GM19452 (cell line): ENCODE measurements at regions not wholly inside any gene's neighbourhood (a gene's known extent, or its start where the extent isn't known, plus 50 kb on each side); places are given as distances from the start of the nearest gene placed in this dataset.

ENCODE experiments used
- ATAC-seq: cut with Tn5 transposase; IDR thresholded peaks from one replicate; pipeline ENCODE4 v1.9.1; 2021; ENCODE audit not compliant: unreplicated experiment

DNA sequence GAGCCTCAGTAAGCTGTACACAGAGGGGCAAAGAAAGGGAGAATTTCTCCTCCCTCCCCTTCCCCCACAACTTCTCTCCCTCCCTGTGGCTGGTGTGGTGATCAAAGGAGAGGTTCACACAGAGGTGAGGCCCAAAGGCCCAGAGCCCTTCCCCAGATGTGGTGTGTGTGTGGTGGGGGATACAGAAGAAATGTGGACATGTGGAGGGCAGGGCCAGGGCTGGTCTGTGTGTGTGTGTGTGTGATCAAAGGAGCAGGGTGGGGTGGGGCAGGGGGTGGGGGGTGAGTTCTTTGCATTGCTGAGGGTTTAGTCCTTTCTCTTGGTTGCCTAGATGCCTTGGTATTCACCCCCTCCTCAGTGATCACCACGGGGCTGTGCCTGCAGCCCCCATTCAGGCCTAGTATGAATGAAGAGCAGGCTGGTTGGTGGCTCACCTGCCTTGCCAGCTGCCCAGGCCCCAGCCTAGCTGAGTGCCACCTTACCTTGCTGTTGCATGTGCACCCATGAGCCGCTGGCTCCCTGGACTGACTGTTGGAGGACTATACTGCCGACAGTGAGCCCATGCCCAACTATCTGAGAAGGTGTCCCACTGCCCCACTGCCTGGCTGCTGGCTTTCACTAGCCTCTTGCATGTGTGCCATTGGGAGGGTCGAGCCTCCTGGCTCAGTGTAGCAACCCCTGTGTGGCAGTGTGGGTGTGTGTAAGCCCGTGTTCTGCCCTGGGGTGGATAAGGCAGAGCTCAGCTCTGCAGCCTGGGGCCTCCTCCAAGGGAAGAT is 101.9 kb downstream of the EFNB1 start:
- ATAC-seq = no peak

DNA sequence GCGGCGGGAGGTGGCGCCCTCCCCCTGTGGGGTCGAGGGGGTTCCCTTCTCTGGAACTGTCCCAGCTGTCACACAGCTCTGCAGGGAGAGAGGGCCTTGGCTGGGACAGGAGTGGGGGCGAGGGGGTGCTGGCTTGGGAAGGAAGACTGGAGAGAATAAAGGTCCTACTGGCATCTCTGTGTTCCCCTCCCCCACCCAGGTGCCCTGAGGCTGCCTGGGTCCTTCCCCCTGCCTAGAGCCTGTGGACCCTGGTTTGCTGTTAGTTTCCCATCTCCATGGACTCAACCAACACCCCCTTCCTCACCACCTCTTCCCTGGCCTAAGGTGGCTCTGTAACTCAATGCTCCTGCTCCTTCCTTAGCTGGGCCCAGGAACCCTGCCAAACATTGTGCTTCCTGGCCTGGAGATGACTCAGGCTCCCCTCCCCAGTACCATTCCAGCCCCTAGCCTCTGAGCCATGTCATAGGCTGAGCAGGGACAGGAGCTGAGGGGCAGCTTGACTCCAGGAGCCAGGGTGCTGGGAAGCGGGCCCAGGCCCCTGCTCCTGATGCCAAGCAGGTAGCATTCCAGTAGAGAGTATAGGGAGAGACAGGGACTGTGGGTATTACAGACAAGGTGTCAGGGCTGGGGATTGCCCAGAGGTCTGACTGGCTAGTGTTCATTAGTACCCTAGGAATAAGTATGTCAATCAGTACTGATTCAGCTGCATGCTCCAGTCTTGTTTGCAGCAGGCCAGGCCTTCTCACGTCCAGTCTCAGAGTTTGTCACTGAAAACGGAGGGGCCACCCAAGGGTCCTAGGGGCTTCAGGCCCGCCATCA is 100.7 kb downstream of the EFNB1 start:
- no peak for ATAC-seq

DNA sequence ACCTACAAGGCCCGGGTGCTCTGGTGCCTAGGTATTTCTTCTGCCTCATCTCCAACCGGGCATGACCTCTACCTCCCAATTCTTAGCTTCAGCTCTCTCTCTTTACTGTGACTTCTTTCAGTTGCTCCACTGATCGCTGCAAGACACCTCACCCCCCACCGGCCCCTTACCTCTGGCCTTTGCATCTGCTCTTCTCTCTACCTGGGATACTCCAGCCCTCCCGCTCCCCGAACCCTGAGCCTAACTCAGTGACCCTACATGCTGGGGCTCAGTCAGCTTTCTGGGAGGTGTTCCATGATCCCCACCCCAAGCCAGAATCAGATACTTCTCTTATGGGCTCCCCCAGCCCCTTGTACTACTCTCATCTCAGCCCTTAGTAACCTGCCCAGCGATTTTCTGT is 99.6 kb downstream of the EFNB1 start:
- ATAC-seq = no peak

DNA sequence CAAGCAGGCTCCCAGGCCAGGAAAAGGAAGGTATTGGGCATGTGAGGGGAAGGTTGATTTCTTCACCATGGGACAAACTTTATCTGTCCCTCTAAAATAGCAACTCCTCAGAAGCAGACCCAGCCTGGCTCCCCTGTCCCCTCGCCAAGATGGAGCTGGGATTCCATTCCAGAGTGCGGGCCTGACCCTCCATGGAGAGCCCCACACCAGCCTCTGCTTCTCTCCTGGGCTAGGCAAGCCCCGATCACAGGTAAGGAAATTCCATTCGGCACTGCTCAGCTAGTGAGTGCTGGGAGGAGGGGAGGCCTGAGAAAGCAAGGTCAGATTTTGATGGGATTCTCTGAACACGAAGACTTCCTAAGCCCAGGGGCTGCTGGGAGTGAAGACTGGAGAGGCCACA is 98.4 kb downstream of the EFNB1 start:
- no peak for ATAC-seq

DNA sequence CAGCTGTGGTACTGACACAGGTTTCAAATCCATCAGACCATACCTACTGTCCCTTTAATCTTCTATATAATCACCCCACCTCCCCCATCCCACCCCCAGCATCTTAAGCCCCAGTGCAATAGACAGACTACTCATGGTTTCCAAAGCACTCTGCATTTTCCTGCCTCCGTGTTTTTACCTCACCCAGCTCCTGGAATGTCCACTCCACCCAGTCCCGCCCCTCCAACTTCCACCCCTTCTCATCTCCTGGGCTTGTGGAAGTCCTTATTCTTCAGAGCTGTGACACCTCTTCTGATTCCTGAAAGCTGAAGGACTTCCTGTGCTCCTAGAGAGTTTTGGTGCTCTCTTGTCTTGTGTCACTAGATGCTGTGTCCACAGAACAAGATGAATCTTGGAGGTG is 94.3 kb downstream of the EFNB1 start:
- ATAC-seq = no peak

DNA sequence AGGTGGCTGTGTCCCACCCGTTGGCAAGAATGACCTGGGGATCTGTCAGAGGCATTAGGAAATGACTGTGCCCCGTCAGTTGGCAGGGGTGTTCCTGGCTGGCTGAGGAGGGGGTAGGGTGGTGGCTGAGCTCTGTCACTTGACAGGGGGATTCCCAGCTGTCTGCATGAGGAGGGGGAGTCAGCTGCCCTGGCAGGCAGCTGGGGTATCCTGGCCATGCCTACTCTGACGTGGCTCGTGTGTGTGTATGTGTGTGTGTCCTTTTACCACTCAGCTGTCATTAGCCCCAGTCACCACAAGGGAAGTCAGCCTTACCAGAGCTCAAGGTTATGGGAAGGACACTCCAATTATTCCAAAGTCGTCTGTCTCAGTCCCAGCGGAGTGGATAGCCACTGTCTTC is 93.2 kb downstream of the EFNB1 start:
- ATAC-seq = no peak

DNA sequence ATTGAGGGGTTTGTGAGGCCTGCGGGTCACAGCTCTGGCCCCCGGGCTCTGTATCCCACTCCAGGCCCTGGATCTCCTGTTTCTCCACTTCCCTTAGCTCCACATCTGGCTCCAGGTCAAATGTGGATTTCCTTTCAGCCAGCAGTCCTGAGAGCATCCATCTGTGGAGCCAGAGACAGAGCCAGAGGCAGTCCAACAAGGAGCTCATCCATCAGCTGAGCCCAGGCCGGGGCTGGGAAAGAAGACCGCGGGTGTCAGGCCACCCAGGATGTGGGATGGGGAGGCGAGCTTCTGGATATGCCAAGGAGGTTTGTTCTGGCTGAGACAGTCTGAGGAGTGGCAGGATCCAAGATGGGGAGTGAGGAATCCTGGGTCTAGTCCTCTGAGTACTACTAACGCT is 91.7 kb downstream of the EFNB1 start:
- no peak for ATAC-seq

DNA sequence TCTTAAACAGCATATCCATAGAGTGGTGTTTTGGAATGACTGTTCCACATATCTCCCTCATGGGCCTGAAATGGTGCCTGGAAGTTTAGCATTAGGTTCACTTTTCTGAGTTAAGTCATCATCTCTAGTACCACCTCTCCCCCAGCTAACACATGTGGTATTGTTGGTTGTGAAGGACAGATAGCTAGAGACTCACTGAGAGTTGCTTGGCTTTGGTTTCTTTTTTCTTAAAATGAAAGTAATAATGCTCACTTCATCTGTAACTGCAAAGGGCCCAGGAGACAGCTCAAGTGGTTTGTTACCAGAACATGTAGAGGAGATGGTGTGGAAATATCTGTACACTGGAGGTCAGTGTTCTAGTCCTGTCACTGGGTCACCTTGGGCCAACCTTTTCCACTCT is 90.9 kb downstream of the EFNB1 start:
- no peak for ATAC-seq

DNA sequence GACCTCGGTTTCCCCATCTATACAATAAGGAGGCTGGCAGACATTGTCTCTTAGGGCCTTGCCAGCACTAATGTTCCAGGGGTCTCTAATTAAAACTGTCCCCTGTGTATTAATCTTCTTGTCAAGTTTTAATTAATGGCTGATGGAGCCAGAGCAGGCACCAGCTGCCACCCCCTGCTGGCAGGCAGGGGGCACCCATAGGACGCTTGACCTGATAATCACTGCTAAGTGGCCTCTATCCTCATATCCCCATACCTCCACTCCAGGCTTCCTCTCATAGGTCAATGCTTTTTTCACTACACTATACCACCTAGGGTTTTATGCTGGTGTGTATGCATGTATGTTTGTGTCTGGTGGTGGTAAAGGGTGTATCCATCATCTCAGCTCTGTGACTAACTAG is 89.4 kb downstream of the EFNB1 start:
- ATAC-seq = no peak

DNA sequence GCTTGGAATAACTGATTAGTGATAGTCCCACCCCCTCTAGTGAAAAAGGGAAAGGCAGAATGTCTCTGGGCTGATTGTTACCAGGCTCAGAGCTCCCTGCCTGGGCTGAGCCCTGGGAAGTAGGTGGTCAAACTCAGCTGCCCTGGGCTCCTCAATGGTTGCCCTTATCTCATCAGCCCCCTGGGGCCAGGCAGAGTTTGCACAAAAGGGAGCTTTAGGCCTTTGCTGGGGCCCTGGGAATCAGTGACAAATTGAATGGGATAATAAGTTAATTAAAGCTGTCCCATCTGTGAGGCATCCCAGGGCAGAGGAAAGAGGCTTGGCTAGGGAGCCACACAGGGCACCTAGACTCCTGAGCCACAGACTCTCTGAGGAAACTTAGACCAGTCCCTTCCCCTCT is 89.0 kb downstream of the EFNB1 start:
- no peak for ATAC-seq

DNA sequence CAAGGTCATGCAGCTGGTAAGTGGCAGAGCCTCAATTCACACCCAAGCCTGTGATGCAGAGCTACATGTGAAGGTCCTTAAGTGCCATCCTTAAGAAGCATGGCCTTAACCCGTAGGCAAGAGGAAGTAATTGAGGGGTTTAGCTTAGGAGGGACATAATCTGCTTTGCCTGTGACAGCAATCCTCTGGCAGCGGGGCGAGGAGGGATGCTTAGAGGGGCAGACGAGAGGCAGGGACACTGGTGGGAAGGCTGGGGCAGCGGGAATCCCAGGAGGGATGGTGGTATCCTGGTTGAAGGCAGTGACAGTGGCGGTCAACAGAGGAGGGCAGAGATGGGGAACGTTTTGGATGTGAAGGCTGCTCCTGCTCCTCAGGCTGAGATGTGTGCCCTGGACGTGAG is 88.1 kb downstream of the EFNB1 start:
- ATAC-seq = no peak

DNA sequence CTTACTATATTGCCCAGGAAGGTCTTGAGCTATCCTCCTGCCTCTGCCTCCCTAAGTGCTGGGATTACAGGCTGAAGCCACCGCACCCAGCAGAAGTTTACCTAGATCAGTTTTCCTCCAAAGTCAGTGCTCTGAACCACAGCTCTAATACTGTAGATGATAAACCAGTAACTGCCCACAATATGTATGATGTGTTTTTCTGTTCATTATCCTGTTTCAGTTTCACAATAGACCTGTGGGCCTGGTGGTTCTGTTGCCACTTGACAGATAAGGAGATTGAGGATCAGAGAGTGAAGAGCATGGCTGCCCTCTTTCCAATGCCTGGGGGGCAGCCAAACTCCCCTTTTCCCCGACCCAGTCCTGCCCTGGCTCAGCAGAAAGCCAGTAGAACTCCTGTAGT is 87.0 kb downstream of the EFNB1 start:
- ATAC-seq = peak; percentile 83

DNA sequence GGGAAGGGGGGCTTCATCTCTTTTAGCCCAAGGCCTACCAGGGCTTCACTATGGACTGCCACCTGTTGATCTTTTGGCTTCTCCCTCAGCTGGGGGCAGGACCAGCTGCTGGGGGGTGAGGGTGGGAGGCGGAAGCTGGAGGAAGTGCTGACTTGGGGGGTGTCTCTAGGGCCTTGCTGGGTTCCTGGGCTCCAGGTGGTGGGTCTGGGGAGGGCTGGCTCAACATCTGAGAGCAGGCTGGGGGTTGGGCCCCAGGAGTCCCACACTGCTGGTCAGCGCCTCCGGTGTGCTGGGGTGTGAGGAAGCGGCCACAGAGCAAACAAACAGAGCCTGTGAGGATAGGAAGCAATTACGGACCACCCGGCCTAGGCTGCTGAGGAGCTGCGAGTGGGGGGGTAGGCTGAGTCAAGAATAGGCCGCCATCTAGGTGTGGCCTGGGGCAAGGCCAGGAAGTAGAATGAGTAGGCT is 85.7 kb downstream of the EFNB1 start:
- no peak for ATAC-seq

DNA sequence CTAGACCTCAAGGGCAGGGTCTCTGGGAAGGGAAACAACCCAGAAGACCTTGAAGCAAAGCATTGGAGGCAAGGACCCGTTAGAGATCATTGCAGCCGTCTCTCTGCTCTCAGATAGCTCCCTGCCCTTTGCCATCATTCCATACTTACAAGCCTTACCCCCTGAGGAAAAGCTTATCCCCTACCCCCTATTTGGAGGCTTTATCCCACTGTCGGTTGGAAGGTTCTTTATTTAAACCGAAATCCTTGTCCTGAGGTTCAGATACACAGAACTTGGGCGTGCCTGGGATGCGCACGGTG is 84.4 kb downstream of the EFNB1 start:
- no peak for ATAC-seq

DNA sequence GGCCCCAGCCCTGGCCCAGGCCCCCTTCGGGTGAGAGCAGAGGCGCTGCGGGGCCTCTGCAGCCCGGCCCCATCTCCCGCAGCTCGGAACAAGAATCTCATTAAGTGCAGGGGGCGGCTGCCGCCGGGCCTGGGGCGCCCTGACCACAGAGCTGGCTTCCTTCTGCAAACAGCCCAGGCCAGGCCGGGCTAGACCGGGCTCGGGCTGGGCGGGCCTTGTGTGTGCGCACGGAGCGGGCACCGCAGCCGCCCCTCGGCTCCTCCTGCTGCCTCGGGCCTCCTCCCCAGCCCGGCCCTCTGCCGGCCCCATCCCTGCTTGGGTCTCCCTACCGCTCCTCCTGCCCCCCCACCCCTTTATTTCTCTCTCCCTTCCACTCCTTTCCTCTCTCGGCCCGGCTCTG is 83.3 kb downstream of the EFNB1 start:
- no peak for ATAC-seq

DNA sequence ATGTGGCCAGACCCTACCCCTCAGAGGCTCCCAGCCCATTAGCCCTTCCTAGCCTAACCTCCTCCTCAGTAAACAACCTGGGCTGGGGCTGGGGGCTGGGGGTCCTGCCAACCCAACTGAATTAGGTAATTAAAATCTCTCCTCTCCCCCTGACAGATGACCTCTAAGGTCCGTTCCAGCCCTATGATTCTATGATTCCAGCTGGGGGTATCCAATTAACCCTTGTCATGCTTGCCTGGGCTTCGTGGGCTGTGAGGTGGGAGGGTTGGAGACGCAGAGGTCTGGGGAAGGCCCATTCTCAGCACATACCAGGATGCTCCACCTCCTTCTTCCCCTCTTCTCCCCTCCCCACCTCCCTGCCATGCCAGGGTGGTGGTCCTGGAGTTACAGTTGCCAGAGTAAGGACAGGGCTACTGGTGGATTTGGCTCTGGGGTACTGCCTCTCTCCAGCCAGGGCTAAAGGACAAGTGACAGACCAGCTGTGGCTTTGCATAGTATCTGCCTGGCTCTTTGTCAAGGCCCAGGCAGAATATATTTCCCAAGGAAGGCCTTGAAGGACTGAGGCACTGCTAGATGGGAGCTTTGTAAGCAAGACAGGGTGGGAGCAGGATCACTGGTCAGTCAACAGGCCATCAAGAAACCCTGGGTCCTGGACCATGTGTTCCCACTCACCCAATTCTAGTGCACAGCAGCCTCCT is 82.1 kb downstream of the EFNB1 start:
- ATAC-seq = no peak

DNA sequence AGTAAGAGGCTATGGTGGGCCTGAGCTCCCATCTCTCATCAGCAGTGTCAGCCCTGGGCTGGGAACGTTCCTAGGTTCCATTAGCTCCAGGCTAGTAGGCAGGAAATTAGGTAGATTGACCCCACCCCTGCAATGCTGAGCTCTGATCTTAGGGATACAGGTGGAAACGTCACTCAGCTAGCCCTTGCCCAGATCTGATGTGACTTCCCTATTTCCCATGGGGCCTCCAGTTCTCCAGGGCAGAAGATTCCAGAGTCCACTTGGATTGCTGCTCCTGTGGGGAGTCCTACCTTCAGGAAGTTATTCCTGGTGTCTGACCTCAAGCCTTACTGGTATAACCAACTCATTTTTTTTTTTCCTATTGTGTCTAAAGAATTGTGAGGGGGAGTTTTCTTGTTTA is 81.1 kb downstream of the EFNB1 start:
- ATAC-seq = no peak

DNA sequence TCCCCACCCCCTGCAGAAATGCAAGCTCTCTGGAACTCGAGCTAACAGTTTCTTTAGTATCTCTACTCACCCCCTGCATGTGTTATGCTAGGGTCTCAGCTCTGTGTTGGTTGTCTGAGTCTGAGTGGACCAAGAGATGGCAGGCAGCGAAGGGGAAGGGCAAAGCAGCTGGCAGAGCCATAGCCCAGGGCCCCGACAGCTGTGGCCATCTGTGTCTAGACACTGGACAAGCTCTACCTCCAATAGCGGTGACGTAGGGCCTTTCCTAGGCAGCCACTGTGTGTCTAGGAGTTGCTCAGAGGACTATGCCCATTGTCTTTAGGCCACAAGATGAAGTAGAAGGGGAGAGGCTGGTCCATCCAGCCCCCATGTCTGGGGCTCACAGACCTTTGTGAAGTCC is 79.2 kb downstream of the EFNB1 start:
- no peak for ATAC-seq

DNA sequence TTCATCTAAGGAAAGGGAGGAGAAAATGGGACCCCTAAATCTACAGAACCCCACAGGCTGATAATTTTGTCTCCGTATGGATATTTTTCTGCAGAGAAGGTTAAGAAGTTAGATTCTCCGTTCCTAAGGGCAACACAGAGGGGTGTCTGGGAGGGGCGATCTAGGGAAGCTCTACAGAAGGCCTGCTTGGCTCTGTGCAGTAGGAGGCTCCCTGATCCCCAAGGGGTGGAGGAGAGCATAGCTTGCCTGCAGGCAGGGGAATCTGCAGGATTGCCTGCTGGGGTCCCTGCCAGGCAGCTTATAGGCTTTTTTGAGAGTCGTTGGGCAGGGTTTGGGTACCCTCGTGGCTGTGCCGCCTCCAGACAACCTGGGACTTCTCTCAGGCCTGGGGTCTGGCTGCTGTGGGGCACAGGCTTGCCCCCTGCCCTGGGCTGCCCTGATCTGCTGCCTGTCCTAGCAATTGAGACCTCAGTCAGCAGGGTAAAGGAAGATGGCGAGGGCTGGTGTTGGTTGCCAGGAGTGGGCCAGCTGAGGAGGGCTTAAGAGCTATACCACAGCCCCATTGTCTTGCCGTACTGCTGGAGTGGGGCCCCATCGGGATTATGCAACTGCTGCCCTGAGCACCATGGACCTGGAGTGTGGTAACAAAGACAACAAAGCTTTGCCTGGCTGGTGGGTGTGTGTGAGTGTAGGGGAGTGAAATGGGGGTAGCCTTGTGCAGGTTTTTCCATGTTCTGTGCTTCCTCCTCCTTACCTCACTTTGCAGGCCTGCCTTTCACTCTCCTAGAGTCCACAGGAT is 74.1 kb downstream of the EFNB1 start:
- ATAC-seq = no peak

DNA sequence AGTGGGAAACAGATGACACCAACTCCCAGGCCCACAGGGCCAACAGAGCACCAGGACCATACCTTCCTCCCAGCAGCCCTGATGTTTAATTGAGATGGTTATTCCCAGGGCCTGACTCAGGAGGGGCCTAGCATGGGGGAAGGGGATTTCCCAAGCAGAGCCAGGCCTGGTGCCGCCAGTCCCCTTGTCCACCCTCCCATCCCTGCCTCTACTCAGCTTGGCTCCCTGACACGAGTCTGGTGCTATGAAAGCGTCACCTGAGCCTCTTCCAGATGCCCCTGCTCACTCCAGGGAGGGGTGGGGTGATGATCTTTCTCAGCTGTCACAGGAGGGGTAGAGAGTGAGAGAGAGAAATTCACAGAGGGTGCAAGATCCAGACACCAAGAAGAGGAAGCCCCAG is 72.7 kb downstream of the EFNB1 start:
- no peak for ATAC-seq

DNA sequence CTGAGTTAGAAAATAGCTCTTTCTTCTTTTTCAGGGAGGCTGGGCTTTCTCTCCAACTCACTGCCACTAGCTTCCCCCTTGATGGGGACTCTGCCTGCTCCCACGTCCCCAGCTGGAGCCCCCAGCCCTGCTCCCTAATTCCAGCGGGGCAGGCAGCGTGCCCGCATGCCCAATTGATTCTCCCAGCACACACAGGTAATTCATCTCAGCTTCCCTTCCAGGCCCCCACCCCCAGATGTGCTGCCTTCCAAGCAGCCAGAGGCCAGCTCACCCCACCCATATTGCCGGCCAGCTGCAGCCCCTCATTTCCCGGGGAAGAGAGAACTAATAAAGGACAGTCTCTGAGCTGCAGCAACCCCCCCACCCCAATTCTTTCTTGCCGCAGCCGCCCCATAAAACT is 69.8 kb downstream of the EFNB1 start:
- ATAC-seq = no peak
